ENCODE measurements at regions not wholly inside any gene's neighbourhood (a gene's known extent, or its start where the extent isn't known, plus 50 kb on each side); places are given as distances from the start of the nearest gene placed in this dataset.

GRCh38 chr17:53033297-53033696 is 789.4 kb upstream of the KIF2B start:
- TF ChIP-seq CTCF (conservative IDR thresholded peaks at IDR 0.05) (no peak), EZH2 (IDR thresholded peaks at IDR 0.05; ENCODE audit: low read depth) (no peak)
